NCI-H2107 treated with DMSO at 0.1 percent for 48 hours (cell line): ENCODE measurements at regions not wholly inside any gene's neighbourhood (a gene's known extent, or its start where the extent isn't known, plus 50 kb on each side); places are given as distances from the start of the nearest gene placed in this dataset.
A peak's percentile ranks its signal among the peaks of the same experiment; 100 is the strongest.
"Not testable (repeated sequence)": the region's sequence is repeated elsewhere in the genome, so short reads cannot be mapped to it uniquely, and the experiment has no call there.

ENCODE experiments used
- DNase-seq: peaks from one replicate; lab custom pipeline; 2025; ENCODE audit not compliant: unreplicated experiment; lab: John Stamatoyannopoulos, UW

DNA sequence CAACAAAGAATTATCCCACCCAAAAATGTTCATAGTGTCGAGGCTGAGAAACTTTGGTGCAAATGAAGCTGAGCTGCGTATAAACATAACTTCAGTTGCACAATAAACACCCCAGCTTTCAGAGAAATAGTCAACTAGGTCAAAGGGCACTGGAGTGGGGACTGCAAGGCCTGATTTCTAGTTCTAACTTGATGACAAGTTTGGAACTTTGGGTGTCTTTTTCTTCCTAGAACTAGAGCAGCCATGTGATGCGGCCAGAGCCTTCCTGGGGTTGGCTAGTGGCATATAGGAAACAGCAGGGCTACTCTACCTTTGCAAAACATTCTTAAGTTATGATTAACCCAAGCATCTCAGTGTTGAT lies 298.4 kb upstream of the AMIGO2 start:
- no peak for DNase-seq

DNA sequence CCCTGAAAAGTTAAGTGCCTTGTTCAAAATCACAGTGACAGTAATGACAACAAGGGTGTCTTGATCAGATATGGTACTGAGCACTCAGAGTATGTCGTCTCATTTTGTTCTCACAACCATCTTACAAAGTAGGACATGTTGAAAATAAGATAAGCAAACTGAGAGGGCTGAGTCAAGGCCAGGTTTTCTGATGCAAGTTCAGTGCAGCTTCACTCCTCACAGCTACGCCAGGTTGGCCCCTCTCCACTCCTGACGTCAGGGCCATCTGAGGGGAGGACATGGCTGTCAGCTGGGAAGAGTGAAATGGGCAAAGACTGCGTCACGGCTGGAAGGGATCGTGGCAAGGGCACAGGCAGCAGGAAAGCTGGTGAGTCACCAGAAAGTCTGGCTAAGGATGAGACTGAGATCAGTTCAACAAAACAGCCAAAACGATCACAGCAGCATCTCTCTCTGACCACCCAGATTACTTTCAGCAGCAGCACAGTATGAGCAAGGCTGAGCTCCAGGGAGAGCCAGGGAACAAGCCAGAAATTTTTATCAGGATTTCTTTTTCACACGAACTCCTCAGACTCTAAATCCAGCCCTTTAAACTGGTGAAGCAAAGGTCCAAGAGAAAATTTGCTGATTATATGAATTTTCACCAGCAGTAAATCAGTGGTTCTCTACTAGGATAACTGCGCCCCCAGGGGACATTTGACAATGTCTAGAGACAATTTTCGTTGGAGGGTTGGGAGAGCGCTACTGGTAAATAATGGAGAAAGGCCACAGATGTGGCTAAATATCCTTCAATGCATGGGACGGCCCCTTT lies 297.9 kb upstream of the AMIGO2 start:
- no peak for DNase-seq

GRCh38 chr12:47376927-47377326 lies 297.2 kb upstream of the AMIGO2 start:
- DNase-seq = no peak

- DNase-seq = no peak
These were observed 293.9 kb upstream of the AMIGO2 start for GRCh38 chr12:47373554-47374150.

- no peak for DNase-seq
These were observed 290.7 kb upstream of the AMIGO2 start for GRCh38 chr12:47370421-47370820.

DNA sequence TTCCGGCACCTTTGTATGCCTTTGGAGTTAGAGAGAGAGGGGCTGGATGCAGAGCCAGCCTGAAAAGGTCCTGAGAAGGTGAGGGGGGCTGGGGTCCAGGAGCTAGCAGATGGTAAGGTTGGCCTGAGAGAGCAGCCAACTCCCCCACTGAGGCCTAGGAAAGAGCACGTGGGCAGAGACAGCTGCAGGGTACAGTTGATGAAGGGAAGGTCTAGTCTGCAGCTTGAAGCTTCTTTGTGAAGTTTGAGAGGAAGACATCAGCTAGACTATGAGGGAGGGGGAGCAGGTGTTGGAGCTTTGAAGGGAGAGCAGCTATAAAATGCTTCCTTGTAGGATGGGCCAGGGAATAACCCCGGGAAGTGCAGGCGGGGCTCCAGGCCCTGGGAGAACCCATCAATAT lies 289.3 kb upstream of the AMIGO2 start:
- DNase-seq = no peak

DNA sequence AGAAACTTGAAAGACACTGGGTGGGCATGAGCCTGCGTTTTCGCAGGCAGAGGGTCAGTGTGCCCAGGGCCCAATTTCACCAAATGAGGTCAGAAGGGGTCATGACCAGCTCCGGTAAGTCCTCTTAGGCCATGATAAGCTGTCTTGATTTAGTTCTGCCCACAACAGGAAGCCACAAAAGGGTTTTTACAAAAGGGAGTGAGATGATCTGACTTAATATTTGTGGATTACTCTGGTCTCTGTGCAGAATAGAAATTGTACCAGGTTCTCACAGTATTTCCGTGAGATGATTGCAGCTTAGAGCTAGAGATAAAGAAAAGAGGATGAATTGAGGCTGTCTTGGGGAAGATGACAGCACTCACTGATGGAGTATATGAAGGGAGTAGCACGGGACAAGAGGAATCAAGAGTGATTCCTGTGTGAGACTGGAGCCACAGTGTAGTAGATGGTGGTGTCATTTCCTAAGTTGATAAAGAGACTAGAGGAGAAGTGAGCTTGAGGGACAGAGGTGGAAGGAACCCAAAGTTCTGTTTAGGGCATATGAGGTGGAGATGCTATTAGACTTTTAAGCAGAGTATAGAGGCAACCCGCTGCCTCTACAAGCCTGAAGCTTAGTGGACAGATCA lies 288.3 kb upstream of the AMIGO2 start:
- no peak for DNase-seq

- DNase-seq = no peak
These were observed 286.8 kb upstream of the AMIGO2 start for GRCh38 chr12:47366579-47366978.

DNA sequence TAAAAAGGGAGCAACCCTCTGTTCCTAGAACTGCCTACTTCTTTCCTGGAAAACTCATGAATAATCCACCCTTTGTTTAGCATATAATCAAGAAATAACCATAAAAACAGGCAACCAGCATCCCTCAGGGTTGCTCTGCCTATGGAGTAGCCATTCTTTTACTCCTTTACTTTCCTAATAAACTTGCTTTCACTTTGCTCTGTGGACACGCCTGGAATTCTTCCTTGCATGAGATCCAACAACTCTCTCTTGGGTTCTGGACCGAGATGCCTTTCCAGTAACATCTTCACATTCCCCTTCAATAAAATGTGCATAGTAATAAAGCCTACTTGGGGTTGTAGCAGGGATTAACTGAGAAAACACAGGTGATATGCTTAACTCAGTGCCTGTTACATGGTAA lies 286.4 kb upstream of the AMIGO2 start:
- DNase-seq = no peak

DNA sequence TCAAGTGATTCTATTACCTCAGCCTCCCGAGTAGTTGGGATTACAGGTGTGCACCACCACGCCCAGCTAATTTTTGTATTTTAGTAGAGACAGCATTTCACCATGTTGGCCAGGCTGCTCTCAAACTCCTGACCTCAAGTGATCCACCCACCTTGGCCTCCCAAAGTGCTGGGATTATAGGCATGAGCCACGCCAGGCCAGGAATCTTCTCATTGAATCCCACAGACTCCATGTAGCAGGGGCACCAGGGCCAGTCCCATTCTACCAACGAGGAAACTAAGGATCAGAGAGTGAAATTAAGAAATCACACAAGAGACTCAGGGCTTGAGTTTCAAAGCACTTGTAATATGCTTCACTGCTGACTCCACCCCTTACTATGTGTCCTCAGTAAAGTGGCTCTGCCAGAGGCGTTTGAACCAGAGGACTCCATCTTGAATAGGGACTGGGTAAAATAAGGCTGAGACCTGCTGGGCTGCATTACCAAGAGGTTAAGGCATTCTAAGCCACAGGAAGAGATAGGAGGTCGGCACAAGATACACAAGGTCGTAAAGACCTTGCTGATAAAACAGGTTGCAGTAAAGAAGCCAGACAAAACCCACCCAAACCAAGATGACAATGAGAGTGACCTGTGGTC lies 285.8 kb upstream of the AMIGO2 start:
- not testable (repeated sequence) for DNase-seq

DNA sequence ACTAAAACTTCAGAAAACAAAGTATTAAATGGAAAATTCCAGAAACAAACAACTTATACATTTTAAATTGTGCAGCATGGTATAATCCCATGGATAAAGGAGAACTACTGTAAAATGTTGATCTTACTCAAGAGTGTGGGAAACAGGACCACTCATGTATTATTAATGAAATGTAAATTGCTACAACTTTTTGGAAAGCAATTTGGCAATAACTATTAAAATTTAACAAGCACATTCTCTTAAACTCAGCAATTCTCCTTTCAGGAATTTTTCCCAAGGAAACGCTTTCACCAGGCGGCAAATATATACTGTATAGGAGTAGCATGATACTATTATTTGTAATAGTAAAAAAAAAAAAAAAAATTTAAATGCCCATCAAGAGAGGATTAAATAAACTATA lies 284.5 kb upstream of the AMIGO2 start:
- DNase-seq = no peak

- no peak for DNase-seq
These were observed 282.5 kb upstream of the AMIGO2 start for GRCh38 chr12:47362126-47362705.

DNA sequence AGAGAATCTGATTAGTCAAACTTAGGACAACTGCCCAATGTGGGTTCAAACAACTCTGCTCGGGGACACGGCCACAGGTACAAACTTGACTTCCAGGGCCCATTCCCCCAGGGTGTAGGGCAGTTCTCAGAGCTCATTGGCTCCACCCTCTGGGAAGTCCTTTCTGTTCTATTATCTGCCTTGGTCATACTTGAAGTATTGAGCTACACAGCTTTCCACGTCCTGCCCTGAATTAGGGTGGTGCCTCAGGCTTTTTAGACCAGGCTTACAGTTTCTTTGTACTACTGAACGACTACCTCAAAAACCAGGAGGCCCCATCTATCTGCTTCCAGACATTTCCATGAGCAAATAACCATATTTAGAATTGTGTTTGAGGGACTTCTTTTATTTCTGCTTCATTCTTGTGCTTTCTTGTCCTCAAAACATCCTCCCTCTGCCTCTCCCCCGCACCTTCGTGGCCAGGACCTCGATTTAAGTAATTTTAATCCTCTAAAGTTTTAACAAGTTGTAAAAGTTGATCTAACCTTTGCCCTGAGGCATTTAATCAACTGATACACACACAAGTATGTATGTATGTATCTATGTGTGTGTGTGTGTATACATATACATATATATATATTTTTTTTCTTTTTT lies 281.7 kb upstream of the AMIGO2 start:
- no peak for DNase-seq

- peak; percentile 16 for DNase-seq
These were observed 281.1 kb upstream of the AMIGO2 start for GRCh38 chr12:47360771-47361388.

DNA sequence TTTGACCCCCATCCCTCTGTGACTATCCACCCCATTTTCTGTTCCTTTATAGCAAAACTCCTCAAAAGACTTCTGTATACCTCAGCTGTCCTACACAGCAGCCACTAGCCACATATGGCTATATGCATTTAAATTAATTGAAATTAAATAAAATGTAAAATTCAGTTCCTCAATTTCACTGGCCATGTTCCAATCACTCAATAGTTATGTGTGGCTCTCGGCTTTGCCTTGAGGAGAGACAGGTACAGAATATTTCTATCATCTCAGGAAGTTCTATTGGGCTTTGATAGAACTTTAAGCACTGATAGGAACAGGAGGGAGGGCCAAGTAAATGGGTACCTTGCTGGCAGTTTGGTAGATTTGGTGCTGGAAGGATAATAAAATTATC lies 280.3 kb upstream of the AMIGO2 start:
- DNase-seq = no peak

- no peak for DNase-seq
These were observed 279.7 kb upstream of the AMIGO2 start for GRCh38 chr12:47359310-47360092.

GRCh38 chr12:47357006-47357405 lies 277.2 kb upstream of the AMIGO2 start:
- not testable (repeated sequence) for DNase-seq

- DNase-seq = no peak
These were observed 276.5 kb upstream of the AMIGO2 start for GRCh38 chr12:47356129-47356700.

- no peak for DNase-seq
These were observed 273.7 kb upstream of the AMIGO2 start for GRCh38 chr12:47353508-47353907.

- DNase-seq = no peak
These were observed 272.3 kb upstream of the AMIGO2 start for GRCh38 chr12:47352067-47352466.
